ENCODE measurements at regions not wholly inside any gene's neighbourhood (a gene's known extent, or its start where the extent isn't known, plus 50 kb on each side); places are given as distances from the start of the nearest gene placed in this dataset.

- WGBS, 2 donors, result 62 to 65% methylated on average over 5 of the region's 5 CpGs
- Histone ChIP-seq H3K27ac (peak overlapping the region in 1 of 4 donors; percentile 59), H3K9me3 (no peaks in the 10 kb centered on the region), H3K4me1 (no peaks in the 10 kb centered on the region), H3K27me3 (no peaks in the 10 kb centered on the region), H3K36me3 (no peaks in the 10 kb centered on the region), H3K4me3 (no peak overlapping the region)
- intact Hi-C loops (cut with DNase I), result no loop called here
- TF ChIP-seq CTCF (IDR thresholded peaks at IDR 0.05) (no peak), POLR2A (IDR thresholded peaks at IDR 0.05) (no peak)
- DNase-seq, result no peak
Measured at GRCh38 chr3:73324203-73325155, 263.0 kb downstream of the EBLN2 start.

GRCh38 chr3:73326396-73326795 lies 264.9 kb downstream of the EBLN2 start:
- intact Hi-C loops (cut with DNase I), result no loop called here
- 43 to 71% methylated on average over 2 to 3 of the region's 3 CpGs for WGBS, 2 donors
- no peaks in the 10 kb centered on the region for H3K36me3 ChIP-seq
- H3K9me3 ChIP-seq, result no peaks in the 10 kb centered on the region
- no peak for DNase-seq
- H3K4me3 ChIP-seq, result no peak overlapping the region
- no peak overlapping the region for H3K27ac ChIP-seq
- no peak for TF ChIP-seq CTCF (IDR thresholded peaks at IDR 0.05)
- no peak for TF ChIP-seq POLR2A (IDR thresholded peaks at IDR 0.05)
- H3K27me3 ChIP-seq, result no peaks in the 10 kb centered on the region
- H3K4me1 ChIP-seq, result no peaks in the 10 kb centered on the region

GRCh38 chr3:73327052-73327451 lies 265.6 kb downstream of the EBLN2 start:
- intact Hi-C loops (cut with DNase I), result no loop called here
- H3K27ac ChIP-seq, result no peak overlapping the region
- no peak for DNase-seq
- H3K27me3 ChIP-seq, result no peaks in the 10 kb centered on the region
- no peaks in the 10 kb centered on the region for H3K36me3 ChIP-seq
- WGBS, 2 donors, result 67 to 94% methylated on average over 2 to 3 of the region's 3 CpGs
- H3K9me3 ChIP-seq, result no peaks in the 10 kb centered on the region
- no peaks in the 10 kb centered on the region for H3K4me1 ChIP-seq
- TF ChIP-seq POLR2A (IDR thresholded peaks at IDR 0.05) (no peak), CTCF (IDR thresholded peaks at IDR 0.05) (no peak)
- H3K4me3 ChIP-seq, result no peak overlapping the region

Small RNA genes lying in the stretch of these regions (small RNA-seq; reads per million reads assigned to genes)
- gene RNU6-1270P, result 0 reads per million in 4 donors
